ENCODE measurements at regions not wholly inside any gene's neighbourhood (a gene's known extent, or its start where the extent isn't known, plus 50 kb on each side); places are given as distances from the start of the nearest gene placed in this dataset.

DNA sequence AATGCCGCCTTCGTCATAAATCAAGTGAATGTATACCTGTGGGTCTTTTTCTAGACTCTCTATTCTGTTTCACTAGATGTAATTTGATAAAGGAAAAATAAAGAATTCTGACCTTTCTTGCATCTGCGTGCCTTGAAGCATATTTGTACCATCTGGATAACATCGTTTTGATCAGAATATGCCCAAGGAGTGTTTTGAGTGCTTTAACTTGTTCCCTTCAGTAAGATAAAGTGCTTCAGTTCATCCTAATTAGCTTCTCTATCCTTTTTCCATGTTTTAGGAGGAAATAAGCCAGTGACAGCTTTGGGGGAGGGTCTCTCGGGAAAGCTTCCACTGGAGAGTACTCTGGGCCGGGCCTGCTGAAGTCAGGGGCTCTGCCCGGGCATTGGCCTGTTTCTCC is 113.5 kb upstream of the DAP start:
- FAIRE-seq, result no peak
- no peak overlapping the region for H2AFZ ChIP-seq (ENCODE audit: low read depth, low read length)
- H3K4me3 ChIP-seq (replicated peaks in 1 of 3; ENCODE audit: insufficient read depth in 1 of 3, low read depth in 1 of 3, low read length in 3 of 3), result no peak overlapping the region
- dilution Hi-C loops (cut with MboI; ENCODE audit: extremely low pct_ligation_motif_present, low sequenced_read_pairs), result no loop called here
- no TSS peak for BruUV-seq (replicated peaks)
- no peak overlapping the region for H3K27ac ChIP-seq (ENCODE audit: insufficient read depth, low read depth, low read length)
- H3K36me3 ChIP-seq (ENCODE audit: control insufficient read depth in 2 of 2, extremely low read depth in 1 of 2, insufficient read depth in 2 of 2, low read length in 2 of 2), result no peaks in the 10 kb centered on the region
- peaks cover 2 to 3% of the 10 kb centered on the region in 2 experiments for H3K27me3 ChIP-seq (ENCODE audit: control insufficient read depth in 2 of 2, insufficient read depth in 2 of 2, low read length in 2 of 2)
- POLR2A ChIA-PET, result no interaction called here
- H3K9me3 ChIP-seq (replicated peaks; ENCODE audit: control insufficient read depth, insufficient read depth, low read length), result no peaks in the 10 kb centered on the region
- H3K4me1 ChIP-seq (ENCODE audit: control insufficient read depth, extremely low read depth, insufficient read depth, low read length), result no peaks in the 10 kb centered on the region
- H3K79me2 ChIP-seq (ENCODE audit: control insufficient read depth, insufficient read depth, low read length), result no peaks in the 10 kb centered on the region
- H3K9me1 ChIP-seq (replicated peaks; ENCODE audit: control insufficient read depth, extremely low read depth, insufficient read depth, low read length), result no peaks in the 10 kb centered on the region
- H3K9ac ChIP-seq (replicated peaks; ENCODE audit: extremely low read depth, insufficient read depth, low read length), result no peak overlapping the region
- H4K20me1 ChIP-seq (replicated peaks; ENCODE audit: control insufficient read depth, extremely low read depth, insufficient read depth, low read length), result no peaks in the 10 kb centered on the region
- H3K4me2 ChIP-seq (ENCODE audit: insufficient read depth, low read length), result no peak overlapping the region
- intact Hi-C loops (cut with micrococcal nuclease), result no loop called here
- DNase-seq (ENCODE audit: low read depth, low spot score), result no peak
- TF ChIP-seq FOS (IDR thresholded peaks at IDR 0.05; ENCODE audit: borderline replicate concordance, insufficient read depth, low read length) (no peak), MYC (IDR thresholded peaks at IDR 0.05; ENCODE audit: low read depth, low read length) (no peak), GATA2 (IDR thresholded peaks at IDR 0.05; ENCODE audit: insufficient read depth, insufficient read length, low read depth, low read length) (no peak), POLR2AphosphoS5 (IDR thresholded peaks at IDR 0.05; ENCODE audit: insufficient read depth, low read depth, low read length) (no peak), EZH2 (IDR thresholded peaks at IDR 0.05; ENCODE audit: borderline replicate concordance, low read depth, low read length, severe bottlenecking) (no peak), POLR2A (IDR thresholded peaks at IDR 0.05; ENCODE audit: low read depth, low read length) (no peak), JUN (IDR thresholded peaks at IDR 0.05; ENCODE audit: borderline replicate concordance, insufficient read depth, insufficient read length, low read depth) (no peak)
- TF ChIP-seq, protein P1, sequence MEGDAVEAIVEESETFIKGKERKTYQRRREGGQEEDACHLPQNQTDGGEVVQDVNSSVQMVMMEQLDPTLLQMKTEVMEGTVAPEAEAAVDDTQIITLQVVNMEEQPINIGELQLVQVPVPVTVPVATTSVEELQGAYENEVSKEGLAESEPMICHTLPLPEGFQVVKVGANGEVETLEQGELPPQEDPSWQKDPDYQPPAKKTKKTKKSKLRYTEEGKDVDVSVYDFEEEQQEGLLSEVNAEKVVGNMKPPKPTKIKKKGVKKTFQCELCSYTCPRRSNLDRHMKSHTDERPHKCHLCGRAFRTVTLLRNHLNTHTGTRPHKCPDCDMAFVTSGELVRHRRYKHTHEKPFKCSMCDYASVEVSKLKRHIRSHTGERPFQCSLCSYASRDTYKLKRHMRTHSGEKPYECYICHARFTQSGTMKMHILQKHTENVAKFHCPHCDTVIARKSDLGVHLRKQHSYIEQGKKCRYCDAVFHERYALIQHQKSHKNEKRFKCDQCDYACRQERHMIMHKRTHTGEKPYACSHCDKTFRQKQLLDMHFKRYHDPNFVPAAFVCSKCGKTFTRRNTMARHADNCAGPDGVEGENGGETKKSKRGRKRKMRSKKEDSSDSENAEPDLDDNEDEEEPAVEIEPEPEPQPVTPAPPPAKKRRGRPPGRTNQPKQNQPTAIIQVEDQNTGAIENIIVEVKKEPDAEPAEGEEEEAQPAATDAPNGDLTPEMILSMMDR (IDR thresholded peaks at IDR 0.05; ENCODE audit: extremely low read depth in 1 of 2, insufficient read depth in 1 of 2, low read depth in 1 of 2, low read length in 2 of 2), result no peak
- TF ChIP-seq, protein P2, sequence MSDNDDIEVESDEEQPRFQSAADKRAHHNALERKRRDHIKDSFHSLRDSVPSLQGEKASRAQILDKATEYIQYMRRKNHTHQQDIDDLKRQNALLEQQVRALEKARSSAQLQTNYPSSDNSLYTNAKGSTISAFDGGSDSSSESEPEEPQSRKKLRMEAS (IDR thresholded peaks at IDR 0.05; ENCODE audit: insufficient read depth, insufficient read length), result no peak
- CTCF ChIA-PET, result interaction anchor here (2.9 kb wide), 1 partner anchor 10 kb away, joined by 10 read pairs; no protein-coding TSS in a partner anchor

All from endothelial cell of umbilical vein (primary cell).